SKM-1 treated with dmso at 0.1 percent for 144 hours (cell line): ENCODE measurements at regions not wholly inside any gene's neighbourhood (a gene's known extent, or its start where the extent isn't known, plus 50 kb on each side); places are given as distances from the start of the nearest gene placed in this dataset.

Source experiments
- DNase-seq: peaks from one replicate; lab custom pipeline; 2025; ENCODE audit not compliant: unreplicated experiment; lab: John Stamatoyannopoulos, UW

DNA sequence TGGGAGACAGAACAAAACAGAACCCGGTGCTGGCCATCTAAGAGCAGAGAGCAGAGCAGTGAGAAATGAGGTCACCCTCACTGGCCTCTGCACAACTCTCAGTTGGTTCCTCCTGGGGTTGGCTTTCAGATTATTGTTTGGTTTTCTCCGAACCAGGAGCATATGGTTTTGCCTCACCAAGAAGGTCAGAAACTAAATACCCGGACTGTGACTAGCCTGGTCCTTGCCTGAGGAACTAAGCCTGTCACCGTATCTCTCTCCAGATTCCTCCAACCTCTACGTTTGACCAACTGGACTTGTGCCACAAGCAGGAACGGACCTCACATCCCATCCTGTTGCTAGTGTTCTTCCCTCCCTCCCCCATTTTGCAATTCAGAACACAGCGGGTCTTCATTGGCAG lies 450.4 kb upstream of the JARID2 start:
- no peak for DNase-seq

DNA sequence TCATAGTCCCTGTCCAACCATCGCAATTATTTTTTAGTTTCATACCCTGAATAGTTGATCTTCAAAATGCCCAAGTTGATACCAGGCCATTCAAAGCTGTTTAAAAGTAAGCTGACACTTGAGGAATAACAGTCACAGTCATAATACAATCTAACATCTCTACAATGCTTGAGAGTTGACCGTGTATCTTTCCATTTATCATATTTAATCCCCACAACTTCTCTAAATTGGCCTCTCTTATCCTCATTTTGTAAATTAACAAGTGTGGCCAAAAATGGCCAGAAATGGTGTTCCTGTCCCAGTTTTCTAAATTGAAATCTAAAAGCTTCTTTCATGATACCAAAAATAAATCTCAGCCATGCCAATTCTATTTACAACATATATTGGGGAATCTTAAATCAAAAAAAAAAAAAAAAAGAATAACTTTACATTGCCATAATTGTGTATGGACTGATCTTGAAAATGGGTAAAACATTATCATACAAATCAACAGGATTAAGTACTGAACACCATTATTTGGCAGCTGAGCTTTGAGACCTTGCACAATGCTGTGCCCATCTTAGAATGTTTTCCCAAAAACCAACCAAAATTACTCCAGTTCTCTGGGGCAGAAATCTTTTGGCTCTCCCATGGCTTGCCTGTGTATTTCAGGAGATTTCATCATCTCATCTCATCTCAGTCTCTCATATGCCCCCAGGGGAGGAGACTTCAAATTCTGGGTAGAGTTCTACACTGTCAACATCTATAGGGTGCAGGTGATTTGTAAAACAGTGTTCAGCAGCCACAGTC lies 448.7 kb upstream of the JARID2 start:
- DNase-seq = no peak

DNA sequence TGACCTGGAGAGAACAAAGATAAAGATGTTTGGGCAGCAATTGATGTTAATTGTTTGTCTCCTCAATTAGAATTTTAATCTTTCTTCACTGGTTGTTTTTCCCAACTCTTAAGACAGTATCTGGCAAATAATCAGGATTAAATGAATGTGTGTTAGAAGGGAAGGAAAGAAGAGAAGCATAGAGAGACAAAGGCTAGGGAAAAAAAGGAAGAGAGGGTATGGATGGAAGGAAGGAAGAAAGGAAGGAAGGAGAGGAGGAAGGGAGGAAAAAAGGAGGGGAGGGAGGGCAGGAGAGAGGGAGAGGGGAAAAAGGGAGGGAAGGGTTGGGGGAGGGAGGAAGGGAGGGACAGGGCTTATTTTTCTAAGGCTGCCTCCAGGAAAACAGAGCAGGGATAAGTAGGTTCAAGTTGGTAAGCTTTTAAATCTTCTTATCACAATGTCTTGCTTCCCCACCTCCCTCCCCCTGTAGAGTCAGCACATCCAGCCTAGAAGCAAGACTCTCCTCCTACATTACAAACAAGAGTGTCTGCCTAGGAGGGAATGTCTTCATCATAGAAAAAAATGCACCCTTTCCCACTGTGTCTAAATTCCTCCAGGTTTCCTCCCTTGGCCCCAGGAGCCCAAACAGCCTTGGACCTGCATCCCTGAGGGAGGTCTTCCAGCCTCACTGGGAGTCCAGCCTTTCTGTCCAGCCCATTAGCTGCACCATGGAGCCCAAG lies 447.8 kb upstream of the JARID2 start:
- no peak for DNase-seq

DNA sequence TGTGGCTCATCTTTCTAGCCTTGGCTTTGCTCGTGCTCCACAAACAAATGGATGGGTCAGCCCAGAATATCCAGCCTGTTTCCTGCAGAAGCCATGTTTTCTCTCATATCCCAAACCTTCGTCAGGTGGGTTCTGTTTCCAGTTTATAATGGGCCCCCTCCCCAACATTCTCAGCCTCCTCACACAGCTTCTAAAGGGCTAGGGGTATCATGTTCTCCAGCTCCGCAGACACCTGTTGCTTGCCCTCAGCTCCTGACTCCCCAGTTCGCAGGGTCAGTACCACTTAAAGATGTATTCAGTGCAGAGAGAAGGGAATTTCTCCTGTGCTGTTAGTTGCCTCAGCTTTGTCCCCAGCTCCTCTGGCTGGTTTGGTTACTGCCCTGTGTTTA lies 447.3 kb upstream of the JARID2 start:
- no peak for DNase-seq

DNA sequence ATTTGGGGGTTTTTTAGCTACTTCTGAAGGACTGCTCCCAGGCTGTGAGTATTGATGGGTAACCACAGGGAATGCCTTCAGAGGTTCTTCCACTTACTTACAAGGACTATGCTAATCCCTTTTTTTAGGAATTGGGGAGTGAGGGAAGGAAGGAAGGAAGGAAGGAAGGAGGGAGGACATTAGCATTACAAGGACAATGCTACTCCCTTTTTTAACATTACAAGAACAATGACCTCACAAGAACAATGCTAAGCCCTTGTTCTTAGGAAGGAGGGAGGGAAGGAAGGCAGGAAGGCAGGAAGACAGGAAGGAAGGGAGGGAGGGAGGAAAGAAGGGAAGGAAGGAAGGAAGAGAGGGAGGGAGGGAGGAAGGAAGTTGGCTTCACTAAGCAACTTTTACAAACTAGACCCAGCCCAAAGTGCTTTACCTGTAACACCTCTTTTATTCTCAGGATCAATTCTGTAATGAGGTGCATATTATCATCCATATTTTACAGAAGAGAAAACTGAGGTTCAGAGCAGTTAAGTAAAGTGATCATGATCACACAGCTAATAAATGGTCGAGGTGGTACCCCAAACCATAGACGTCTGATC lies 446.8 kb upstream of the JARID2 start:
- DNase-seq = no peak

DNA sequence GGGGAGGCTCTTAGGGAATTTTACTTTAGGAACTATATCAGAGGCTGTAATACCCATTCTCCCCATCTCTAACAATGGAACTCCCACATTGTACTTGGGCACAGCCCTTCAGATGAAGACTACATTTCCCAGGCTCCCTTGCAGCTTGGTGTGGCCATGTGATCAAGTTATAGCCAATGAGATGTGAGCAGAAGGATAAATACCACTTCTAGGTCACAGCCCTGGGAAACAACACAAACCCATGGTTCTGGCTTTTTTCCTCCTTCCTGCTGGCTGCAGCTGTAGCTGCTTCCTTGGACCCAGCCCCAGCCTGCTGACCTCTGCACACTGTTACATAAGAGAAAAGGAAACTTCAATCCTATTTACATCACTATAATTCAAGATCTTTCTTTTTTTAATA lies 445.9 kb upstream of the JARID2 start:
- DNase-seq = peak; percentile 79

DNA sequence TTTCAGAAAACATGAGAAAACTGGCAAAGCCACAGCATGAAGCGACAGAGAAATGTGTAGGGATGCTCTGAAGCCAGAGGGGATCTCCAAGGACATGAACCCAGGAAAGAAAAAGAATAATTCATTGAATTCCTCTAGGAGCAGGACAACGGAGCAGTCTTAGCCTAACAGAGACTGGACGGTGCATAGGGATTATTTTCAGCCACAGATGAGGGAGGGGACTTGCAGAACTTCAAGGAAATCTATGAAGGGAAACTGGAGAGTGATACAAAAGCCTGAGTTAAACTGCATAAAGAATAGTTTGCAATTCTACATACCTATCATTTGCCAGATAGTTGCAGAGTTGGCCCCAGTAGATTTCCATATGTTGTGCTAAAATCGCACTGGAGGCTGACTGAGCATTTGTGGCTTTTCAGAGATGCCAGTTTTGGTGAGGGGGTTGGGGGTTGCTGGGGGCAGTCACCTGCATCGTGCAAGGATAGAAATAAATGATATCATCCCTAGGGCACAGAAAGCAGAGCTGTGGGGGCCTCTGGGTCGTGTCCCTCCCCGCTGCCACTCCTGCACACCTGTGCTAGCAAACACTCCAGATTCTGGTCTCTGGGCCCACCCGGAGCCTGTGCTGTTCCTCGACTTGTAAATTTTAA lies 443.2 kb upstream of the JARID2 start:
- no peak for DNase-seq

DNA sequence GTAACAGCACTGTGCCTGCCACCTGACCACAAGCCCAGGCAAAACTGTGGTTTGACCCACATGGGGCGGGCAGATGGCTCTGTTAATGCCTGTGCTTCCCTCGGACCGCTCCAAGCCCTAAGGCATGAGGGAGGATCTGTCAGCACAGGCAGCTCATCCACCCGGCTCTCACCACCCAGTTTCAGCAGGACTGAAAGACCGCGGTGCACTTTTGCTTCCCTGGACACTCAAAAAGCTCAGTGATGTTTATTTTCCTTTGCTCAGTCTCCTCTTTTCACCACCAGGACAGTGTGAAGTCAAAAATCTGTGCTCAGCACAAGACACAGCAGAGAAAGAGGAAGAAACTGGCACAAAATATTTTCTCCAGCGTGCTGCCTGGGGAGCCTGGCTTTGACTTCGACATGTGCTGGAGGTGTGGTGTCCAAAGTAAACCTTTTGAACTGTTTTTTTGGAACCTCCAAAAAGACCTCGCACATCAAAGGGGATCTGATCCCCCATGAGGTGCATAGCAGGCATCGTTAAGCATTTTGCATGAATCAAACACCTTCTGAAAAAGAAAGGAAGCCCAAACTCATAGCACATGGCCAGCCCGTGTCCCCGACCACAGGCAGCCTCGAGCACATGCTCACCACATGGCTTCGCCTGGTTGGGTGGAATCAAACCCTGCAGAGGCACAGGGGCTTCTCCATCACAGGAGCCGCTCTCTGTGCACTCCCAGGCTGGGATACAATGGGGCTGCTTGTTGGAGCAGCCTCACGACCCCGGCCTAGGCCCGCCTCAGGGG lies 441.7 kb upstream of the JARID2 start:
- DNase-seq = no peak

DNA sequence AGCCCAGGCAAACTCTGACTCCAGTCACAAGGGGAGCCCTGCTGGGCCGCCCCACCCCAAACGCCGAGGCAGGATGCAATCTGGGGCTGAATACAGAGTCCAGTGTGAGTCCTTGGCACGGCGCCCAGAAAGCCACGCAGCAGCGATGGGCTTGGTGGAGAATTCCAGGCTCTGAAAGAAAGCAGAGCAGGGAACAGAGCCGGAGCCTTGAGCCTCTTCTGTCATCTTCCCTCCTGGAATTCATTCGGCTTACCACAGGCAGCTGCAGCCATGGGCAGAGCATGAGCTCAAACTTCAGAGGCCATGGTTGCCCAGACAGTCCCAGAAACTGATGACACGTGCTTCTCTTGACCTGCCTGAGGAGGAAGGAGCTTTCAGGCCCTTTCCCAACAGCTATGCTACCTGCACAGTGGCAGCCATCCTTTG lies 441.1 kb upstream of the JARID2 start:
- no peak for DNase-seq

DNA sequence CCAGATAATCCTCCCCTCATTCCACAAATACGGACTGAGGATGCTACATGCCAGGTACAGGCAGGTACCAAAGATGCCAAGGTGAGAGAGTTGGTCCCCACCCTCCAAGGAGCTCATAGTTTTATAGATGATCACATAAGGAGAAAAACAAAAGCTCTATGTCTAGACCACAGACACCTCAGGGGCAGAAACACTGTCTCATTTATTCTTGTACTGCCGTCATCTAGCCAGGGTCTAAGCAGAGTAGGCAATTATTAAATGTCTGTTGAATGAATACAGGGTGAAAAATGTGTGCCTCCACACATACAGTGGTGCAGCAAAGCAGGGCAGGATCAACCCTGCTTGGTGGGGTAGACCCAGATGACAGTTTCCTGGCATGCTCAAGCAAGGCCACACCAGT lies 439.8 kb upstream of the JARID2 start:
- DNase-seq = no peak

DNA sequence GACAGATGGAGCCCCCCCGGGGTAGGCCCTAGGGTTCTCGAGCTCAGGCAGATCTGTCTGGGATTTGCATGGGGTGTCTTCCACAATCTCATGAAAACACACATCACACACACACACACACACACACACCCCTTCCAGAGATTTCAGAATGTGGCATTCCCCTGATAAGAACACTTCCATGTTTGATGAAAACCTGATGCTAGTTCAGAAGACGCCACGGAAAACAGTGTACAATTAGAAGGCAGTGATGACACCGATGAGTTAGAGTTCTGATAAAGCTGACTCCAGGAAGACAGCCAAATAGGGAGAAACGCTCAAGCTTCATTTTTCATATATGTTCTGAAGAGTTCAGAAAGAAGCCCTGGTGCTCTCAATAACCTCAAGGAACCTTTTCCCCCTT lies 438.7 kb upstream of the JARID2 start:
- no peak for DNase-seq

DNA sequence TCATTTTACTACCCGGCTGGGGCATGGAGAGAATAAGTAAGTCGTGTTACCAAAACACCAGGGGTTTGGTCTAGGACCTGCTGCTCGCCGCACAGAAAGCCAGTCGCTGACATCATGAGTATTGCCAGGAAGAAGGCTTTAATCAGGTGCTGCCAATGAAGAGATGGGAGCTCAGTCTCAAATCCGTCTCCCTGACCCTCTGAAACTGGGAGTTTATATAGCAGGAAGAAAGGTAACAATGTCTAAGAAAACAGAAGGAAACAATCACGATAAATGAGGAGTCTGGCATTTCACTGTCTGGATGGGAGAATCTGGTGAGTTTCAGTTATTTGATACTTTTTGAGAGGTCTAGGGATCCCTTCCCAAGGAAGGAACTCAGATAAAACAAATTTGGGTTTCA lies 437.9 kb upstream of the JARID2 start:
- no peak for DNase-seq

DNA sequence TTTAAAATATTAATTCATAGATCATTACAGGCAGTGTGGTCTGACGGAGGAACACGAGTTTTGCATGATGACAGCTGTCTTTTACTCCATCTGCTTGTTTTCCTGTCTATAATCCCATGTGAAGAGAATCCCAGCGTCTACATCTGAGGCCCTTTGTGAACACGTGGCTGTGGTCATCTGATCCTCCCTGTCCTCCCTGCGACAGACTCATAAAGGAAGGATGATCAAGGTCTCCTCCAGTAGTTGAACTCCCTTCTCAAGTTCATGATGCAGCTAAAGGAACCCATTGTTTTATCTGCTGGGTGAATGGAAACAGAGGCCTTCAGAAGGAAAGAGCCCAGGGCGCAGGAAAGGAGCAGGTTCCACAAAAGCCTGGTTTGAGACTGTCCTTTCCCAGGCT lies 435.8 kb upstream of the JARID2 start:
- no peak for DNase-seq

DNA sequence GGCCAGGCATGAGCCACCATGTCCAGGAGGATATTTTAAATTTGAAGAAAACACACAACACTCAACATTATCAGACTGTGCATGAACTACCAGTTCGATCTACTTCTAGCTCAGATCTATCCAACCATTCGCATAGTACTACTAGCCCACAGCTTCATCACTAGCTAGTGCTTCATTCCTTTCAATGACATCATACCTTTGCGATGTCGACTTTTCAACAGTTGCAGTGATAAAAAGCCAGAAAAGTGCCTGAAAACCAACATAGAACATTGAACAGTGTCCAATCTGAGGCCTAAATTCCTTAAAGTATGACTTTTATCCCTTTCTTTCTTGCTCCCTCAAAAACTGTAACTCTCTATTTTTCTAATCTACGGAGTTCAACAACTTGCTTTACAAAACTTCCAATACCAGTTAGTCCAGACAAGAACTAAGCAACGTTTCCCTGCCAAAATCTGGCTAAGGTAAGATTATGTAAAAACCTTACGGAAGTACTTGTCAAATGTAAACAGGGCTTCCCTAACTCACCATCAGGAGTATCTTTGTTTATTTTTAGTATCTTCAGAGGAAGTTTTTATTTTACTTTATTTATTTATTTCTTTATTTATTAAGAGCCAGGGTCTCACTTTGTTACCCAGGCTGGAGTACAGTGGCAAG lies 434.0 kb upstream of the JARID2 start:
- DNase-seq = no peak

DNA sequence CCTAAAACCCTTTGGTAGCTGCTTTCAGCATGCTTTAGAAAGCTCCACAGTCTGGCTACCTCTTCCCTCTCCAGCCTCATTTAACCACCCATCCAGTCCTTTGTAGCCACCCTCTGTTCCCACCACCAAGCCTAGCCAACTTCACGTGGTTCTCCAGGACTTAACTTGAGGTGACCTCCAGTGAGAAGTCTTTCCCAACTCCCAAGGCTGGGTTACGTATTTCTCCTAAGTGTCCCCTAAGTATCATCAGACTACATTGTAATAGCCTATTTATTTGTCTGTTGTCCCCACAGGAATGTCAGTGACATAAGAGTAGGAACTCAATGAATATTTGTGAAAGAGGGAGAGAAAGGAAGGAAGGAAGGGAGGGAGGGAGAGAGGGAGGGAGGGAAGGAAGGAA lies 431.9 kb upstream of the JARID2 start:
- no peak for DNase-seq

DNA sequence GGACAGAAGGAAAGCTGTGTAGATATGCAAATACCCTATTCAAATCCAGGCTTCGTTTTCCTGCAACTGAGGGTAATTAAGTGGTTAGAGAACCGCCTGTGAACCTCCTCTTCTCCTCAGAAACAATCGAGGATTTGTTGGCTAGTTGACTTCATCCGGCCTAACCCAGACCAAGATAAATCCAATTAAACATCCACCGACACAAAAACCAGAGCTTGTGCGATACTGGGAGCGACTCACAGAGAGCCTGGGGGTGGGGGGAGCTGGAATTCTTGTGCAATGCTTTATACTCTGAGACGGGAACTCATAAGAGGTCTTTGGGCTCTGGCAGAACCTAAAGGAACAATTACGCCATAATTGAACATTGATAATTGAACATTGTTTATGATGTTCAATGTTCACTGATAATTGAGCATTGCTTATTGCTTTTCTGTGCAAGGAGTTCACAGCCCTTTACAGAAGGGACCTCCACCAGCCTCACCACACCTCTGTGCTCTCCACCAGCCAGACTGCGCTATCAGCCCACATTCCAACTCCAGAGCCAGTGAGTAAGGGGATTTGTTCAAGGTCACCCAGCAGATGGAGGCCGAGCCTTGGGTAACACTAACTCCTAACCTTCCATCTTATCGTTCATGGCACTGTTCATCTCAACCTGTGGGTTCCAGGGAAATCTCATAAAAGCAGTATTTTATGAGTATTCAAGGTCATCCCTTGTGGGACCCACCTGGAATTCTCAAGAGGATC lies 429.6 kb upstream of the JARID2 start:
- DNase-seq = no peak

DNA sequence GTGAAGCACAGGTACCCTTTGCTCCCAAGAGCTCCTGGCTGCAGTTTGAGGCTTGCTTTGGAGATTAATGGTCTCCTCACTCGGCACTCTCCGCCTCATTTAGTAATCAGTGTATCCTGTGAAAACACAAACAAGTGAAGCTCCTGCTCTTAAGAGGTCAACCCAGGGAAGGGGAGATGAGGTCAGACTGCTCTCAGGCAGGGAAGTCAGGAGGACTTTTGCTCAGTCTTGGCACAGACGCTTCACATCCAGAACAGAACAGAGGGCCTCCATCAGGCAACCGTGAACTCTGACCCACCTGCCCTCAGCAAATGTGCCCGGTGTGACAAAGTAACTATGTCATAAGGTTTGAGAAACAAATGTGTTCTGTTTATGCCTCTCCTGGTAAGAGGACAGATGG lies 428.8 kb upstream of the JARID2 start:
- no peak for DNase-seq

DNA sequence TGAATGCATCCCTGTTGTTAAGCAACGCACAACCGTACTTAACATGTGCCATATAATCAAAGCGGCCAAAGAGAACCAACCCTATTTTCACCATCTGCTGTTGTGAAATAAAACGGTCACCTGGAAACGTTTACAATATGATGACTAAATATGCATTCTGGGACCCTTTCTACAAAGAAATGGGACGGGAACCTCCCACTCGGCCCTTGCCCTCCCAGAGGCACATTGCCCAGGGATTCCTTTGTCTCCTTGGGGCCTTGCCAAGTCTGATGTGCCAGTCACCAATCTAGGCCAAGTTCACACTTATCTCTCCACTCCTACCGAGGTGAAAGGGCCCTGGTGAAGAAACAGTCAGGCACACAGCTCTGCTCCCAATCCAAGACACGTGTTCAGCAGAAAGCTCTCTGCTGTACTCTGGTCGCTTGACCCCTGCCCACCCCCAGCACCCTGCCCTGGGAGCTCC lies 427.4 kb upstream of the JARID2 start:
- DNase-seq = no peak

DNA sequence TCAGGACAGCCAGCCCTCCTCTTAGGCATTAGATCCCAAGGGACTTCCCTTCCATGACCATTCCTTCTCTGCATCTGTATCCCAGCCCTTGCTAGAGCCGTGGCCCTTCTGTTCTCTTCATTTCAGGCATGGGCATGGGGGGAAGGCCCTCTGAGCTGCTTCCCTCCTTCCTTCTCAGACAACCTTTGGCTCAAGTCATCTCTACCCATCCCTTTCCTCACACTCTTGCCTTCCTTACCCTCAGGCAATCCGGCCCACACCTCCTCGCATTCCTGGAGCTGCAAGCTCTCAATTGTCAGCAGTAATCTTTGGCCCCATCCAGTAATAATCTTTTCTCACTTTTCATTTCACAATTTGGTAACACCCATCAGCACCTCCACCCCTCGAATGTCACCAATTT lies 426.9 kb upstream of the JARID2 start:
- no peak for DNase-seq
